ENCODE measurements at regions not wholly inside any gene's neighbourhood (a gene's known extent, or its start where the extent isn't known, plus 50 kb on each side); places are given as distances from the start of the nearest gene placed in this dataset.
A peak's percentile ranks its signal among the peaks of the same experiment; 100 is the strongest.

- no peaks in the 10 kb centered on the region for H3K36me3 ChIP-seq (ENCODE audit: control insufficient read depth in 4 of 4, insufficient read depth in 3 of 4, low read depth in 1 of 4, low read length in 3 of 4)
- no peaks in the 10 kb centered on the region for H3K27me3 ChIP-seq (ENCODE audit: control insufficient read depth in 4 of 4, insufficient read depth in 4 of 4, low read length in 3 of 4)
- TF ChIP-seq EGR1 (IDR thresholded peaks at IDR 0.05; ENCODE audit: low read depth in 2 of 2) (no peak), ATF3 (IDR thresholded peaks at IDR 0.05) (no peak), RXRA (IDR thresholded peaks at IDR 0.05) (peak in 1 of 2 donors; percentile 31), TAF1 (conservative IDR thresholded peaks at IDR 0.05) (no peak), FOXA1 (IDR thresholded peaks at IDR 0.05) (no peak), REST (IDR thresholded peaks at IDR 0.05) (no peak)
- TF ChIP-seq, protein P1, sequence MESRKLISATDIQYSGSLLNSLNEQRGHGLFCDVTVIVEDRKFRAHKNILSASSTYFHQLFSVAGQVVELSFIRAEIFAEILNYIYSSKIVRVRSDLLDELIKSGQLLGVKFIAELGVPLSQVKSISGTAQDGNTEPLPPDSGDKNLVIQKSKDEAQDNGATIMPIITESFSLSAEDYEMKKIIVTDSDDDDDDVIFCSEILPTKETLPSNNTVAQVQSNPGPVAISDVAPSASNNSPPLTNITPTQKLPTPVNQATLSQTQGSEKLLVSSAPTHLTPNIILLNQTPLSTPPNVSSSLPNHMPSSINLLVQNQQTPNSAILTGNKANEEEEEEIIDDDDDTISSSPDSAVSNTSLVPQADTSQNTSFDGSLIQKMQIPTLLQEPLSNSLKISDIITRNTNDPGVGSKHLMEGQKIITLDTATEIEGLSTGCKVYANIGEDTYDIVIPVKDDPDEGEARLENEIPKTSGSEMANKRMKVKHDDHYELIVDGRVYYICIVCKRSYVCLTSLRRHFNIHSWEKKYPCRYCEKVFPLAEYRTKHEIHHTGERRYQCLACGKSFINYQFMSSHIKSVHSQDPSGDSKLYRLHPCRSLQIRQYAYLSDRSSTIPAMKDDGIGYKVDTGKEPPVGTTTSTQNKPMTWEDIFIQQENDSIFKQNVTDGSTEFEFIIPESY (IDR thresholded peaks at IDR 0.05): peak; percentile 20
- H3K9ac ChIP-seq (ENCODE audit: low read depth in 1 of 2, low read length in 2 of 2): no peak overlapping the region
- 37% methylated on average over 3 of the region's 3 CpGs for WGBS
- H3K4me1 ChIP-seq (ENCODE audit: control insufficient read depth in 4 of 4, insufficient read depth in 4 of 4, low read length in 3 of 4): peaks cover 0 to 4% (median 2%) of the 10 kb centered on the region in 4 donors
- H3K4me3 ChIP-seq (ENCODE audit: low read depth in 1 of 3, low read length in 3 of 3): no peak overlapping the region
- no peaks in the 10 kb centered on the region for H3K9me3 ChIP-seq (ENCODE audit: control insufficient read depth in 4 of 4, low read length in 3 of 4)
- no peak overlapping the region for H3K27ac ChIP-seq (ENCODE audit: low read depth in 1 of 2, low read length in 2 of 2)
- no peak for DNase-seq (ENCODE audit: low spot score)
Observed at GRCh38 chr7:41633690-41634089, 69.2 kb downstream of the INHBA start.

GRCh38 chr7:41630741-41631140 is 72.1 kb downstream of the INHBA start:
- Histone ChIP-seq H3K4me1 (ENCODE audit: control insufficient read depth in 4 of 4, insufficient read depth in 4 of 4, low read length in 3 of 4) (peaks cover 0 to 4% (median 2%) of the 10 kb centered on the region in 4 donors), H3K4me3 (ENCODE audit: low read depth in 1 of 3, low read length in 3 of 3) (no peak overlapping the region), H3K9me3 (ENCODE audit: control insufficient read depth in 4 of 4, low read length in 3 of 4) (no peaks in the 10 kb centered on the region), H3K27me3 (ENCODE audit: control insufficient read depth in 4 of 4, insufficient read depth in 4 of 4, low read length in 3 of 4) (no peaks in the 10 kb centered on the region), H3K27ac (ENCODE audit: low read depth in 1 of 2, low read length in 2 of 2) (no peak overlapping the region), H3K9ac (ENCODE audit: low read depth in 1 of 2, low read length in 2 of 2) (no peak overlapping the region), H3K36me3 (ENCODE audit: control insufficient read depth in 4 of 4, insufficient read depth in 3 of 4, low read depth in 1 of 4, low read length in 3 of 4) (no peaks in the 10 kb centered on the region)
- WGBS: 80% methylated on average over 4 of the region's 4 CpGs
- TF ChIP-seq JUND (IDR thresholded peaks at IDR 0.05) (no peak), EGR1 (IDR thresholded peaks at IDR 0.05; ENCODE audit: low read depth in 2 of 2) (no peak), RAD21 (IDR thresholded peaks at IDR 0.05) (no peak), FOXA2 (IDR thresholded peaks at IDR 0.05) (no peak), NR2F2 (IDR thresholded peaks at IDR 0.05) (no peak), HNF4A (conservative IDR thresholded peaks at IDR 0.05) (no peak), FOXA1 (IDR thresholded peaks at IDR 0.05) (no peak), GABPA (IDR thresholded peaks at IDR 0.05 in 1 of 2, conservative IDR thresholded peaks at IDR 0.05 in 1 of 2) (no peak), SP1 (IDR thresholded peaks at IDR 0.05) (no peak), ATF3 (IDR thresholded peaks at IDR 0.05) (no peak), RXRA (IDR thresholded peaks at IDR 0.05) (no peak), YY1 (IDR thresholded peaks at IDR 0.05) (no peak), TAF1 (conservative IDR thresholded peaks at IDR 0.05) (no peak), REST (IDR thresholded peaks at IDR 0.05) (no peak), HNF4G (IDR thresholded peaks at IDR 0.05) (no peak)
- TF ChIP-seq, protein P1 (IDR thresholded peaks at IDR 0.05): no peak
- TF ChIP-seq, protein P2, sequence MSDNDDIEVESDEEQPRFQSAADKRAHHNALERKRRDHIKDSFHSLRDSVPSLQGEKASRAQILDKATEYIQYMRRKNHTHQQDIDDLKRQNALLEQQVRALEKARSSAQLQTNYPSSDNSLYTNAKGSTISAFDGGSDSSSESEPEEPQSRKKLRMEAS (IDR thresholded peaks at IDR 0.05): no peak
- TF ChIP-seq, protein P3, sequence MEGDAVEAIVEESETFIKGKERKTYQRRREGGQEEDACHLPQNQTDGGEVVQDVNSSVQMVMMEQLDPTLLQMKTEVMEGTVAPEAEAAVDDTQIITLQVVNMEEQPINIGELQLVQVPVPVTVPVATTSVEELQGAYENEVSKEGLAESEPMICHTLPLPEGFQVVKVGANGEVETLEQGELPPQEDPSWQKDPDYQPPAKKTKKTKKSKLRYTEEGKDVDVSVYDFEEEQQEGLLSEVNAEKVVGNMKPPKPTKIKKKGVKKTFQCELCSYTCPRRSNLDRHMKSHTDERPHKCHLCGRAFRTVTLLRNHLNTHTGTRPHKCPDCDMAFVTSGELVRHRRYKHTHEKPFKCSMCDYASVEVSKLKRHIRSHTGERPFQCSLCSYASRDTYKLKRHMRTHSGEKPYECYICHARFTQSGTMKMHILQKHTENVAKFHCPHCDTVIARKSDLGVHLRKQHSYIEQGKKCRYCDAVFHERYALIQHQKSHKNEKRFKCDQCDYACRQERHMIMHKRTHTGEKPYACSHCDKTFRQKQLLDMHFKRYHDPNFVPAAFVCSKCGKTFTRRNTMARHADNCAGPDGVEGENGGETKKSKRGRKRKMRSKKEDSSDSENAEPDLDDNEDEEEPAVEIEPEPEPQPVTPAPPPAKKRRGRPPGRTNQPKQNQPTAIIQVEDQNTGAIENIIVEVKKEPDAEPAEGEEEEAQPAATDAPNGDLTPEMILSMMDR (IDR thresholded peaks at IDR 0.05; ENCODE audit: low read depth, low read length, missing input control): no peak
- no peak for DNase-seq (ENCODE audit: low spot score)

Measured in liver (tissue), 8 donors.